ENCODE measurements at regions not wholly inside any gene's neighbourhood (a gene's known extent, or its start where the extent isn't known, plus 50 kb on each side); places are given as distances from the start of the nearest gene placed in this dataset.

DNA sequence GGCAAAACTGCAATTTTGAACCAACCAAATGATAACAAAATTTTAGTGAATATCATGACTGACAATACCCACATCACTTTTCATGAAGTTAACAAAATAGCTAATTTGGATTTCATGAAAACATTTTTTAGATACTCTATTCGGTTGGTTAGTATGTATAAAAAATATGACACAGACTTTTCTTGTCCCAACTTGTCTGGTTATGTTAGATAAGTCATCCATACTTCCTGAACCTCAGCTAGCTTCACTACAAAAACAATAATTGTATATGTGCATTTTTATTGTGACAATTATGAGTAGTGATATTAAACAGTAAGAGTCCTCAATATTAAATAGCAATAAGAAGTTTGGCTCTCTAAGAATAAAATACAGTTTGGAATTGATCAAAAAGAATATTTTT is 408.1 kb upstream of the DSEL start:
- Histone ChIP-seq H3K27me3 (ENCODE audit: insufficient read depth, poor library complexity, severe bottlenecking) (no peaks in the 10 kb centered on the region), H3K36me3 (ENCODE audit: low read depth) (no peaks in the 10 kb centered on the region), H3K4me3 (ENCODE audit: severe bottlenecking) (no peak overlapping the region), H3K27ac (ENCODE audit: poor library complexity, severe bottlenecking) (no peak overlapping the region), H3K9me3 (ENCODE audit: severe bottlenecking) (no peaks in the 10 kb centered on the region), H3K4me1 (ENCODE audit: insufficient read depth, poor library complexity, severe bottlenecking) (peaks cover 13% of the 10 kb centered on the region)
- TF ChIP-seq, protein P1, sequence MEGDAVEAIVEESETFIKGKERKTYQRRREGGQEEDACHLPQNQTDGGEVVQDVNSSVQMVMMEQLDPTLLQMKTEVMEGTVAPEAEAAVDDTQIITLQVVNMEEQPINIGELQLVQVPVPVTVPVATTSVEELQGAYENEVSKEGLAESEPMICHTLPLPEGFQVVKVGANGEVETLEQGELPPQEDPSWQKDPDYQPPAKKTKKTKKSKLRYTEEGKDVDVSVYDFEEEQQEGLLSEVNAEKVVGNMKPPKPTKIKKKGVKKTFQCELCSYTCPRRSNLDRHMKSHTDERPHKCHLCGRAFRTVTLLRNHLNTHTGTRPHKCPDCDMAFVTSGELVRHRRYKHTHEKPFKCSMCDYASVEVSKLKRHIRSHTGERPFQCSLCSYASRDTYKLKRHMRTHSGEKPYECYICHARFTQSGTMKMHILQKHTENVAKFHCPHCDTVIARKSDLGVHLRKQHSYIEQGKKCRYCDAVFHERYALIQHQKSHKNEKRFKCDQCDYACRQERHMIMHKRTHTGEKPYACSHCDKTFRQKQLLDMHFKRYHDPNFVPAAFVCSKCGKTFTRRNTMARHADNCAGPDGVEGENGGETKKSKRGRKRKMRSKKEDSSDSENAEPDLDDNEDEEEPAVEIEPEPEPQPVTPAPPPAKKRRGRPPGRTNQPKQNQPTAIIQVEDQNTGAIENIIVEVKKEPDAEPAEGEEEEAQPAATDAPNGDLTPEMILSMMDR (IDR thresholded peaks at IDR 0.05; ENCODE audit: poor library complexity, severe bottlenecking), result no peak
- ATAC-seq (ENCODE audit: low read depth), result no peak
- DNase-seq (ENCODE audit: low spot score), result no peak

- ATAC-seq (ENCODE audit: low read depth) (no peak), DNase-seq (ENCODE audit: low spot score) (no peak)
- no peak overlapping the region for H3K27ac ChIP-seq (ENCODE audit: poor library complexity, severe bottlenecking)
- H3K36me3 ChIP-seq (ENCODE audit: low read depth), result no peaks in the 10 kb centered on the region
- no peaks in the 10 kb centered on the region for H3K27me3 ChIP-seq (ENCODE audit: insufficient read depth, poor library complexity, severe bottlenecking)
- peaks cover 3% of the 10 kb centered on the region for H3K4me1 ChIP-seq (ENCODE audit: insufficient read depth, poor library complexity, severe bottlenecking)
- H3K4me3 ChIP-seq (ENCODE audit: severe bottlenecking), result no peak overlapping the region
- no peaks in the 10 kb centered on the region for H3K9me3 ChIP-seq (ENCODE audit: severe bottlenecking)
- TF ChIP-seq, protein P1 (IDR thresholded peaks at IDR 0.05; ENCODE audit: poor library complexity, severe bottlenecking), result no peak
Observed at GRCh38 chr18:67919316-67919715, 402.8 kb upstream of the DSEL start.

DNA sequence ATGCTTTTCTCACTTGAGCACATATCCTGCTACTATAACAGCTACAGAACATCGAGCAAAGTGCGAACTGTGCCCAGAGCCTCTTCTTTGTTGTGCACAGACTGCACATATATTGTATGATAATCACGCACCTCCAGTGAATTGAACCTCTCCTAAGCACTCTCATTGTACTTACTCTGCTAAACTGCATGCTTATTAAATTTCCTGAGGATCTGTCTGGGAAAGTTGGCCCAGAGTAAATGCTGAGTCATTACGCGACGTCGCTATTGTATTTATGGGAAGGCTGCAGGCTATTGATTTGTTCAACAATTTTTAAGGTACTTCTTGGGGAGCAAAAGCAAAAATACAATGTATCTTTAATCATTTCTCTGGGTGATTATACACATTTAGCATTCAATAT is 399.6 kb upstream of the DSEL start:
- TF ChIP-seq, protein P1 (IDR thresholded peaks at IDR 0.05; ENCODE audit: poor library complexity, severe bottlenecking), result no peak
- H3K27ac ChIP-seq (ENCODE audit: poor library complexity, severe bottlenecking), result no peak overlapping the region
- H3K9me3 ChIP-seq (ENCODE audit: severe bottlenecking), result no peaks in the 10 kb centered on the region
- no peaks in the 10 kb centered on the region for H3K36me3 ChIP-seq (ENCODE audit: low read depth)
- H3K4me1 ChIP-seq (ENCODE audit: insufficient read depth, poor library complexity, severe bottlenecking), result no peaks in the 10 kb centered on the region
- H3K4me3 ChIP-seq (ENCODE audit: severe bottlenecking), result no peak overlapping the region
- ATAC-seq (ENCODE audit: low read depth) (no peak), DNase-seq (ENCODE audit: low spot score) (no peak)
- no peaks in the 10 kb centered on the region for H3K27me3 ChIP-seq (ENCODE audit: insufficient read depth, poor library complexity, severe bottlenecking)

DNA sequence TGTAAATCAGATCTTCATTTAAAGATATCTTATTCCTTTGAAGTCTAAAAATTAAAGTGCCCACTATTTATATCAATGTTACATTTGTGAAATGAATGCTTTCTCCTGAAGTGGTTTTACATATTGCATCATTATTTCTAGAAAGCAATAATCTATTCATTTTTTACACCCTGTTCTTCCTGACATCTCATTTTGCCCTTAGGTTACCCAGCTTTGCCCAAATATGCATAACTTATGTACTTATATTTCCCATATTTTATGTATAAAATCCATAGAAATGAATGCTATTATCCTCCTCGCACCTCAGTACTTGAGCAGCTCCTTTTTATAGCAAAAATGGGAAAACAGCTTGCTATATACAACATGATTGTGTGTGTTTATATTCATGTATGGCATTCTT is 396.5 kb upstream of the DSEL start:
- no peak overlapping the region for H3K27ac ChIP-seq (ENCODE audit: poor library complexity, severe bottlenecking)
- no peaks in the 10 kb centered on the region for H3K27me3 ChIP-seq (ENCODE audit: insufficient read depth, poor library complexity, severe bottlenecking)
- TF ChIP-seq, protein P1 (IDR thresholded peaks at IDR 0.05; ENCODE audit: poor library complexity, severe bottlenecking), result no peak
- no peak for DNase-seq (ENCODE audit: low spot score)
- no peaks in the 10 kb centered on the region for H3K36me3 ChIP-seq (ENCODE audit: low read depth)
- H3K4me3 ChIP-seq (ENCODE audit: severe bottlenecking), result no peak overlapping the region
- no peaks in the 10 kb centered on the region for H3K9me3 ChIP-seq (ENCODE audit: severe bottlenecking)
- no peaks in the 10 kb centered on the region for H3K4me1 ChIP-seq (ENCODE audit: insufficient read depth, poor library complexity, severe bottlenecking)
- no peak for ATAC-seq (ENCODE audit: low read depth)

GRCh38 chr18:67901573-67901972 is 385.1 kb upstream of the DSEL start:
- ATAC-seq (ENCODE audit: low read depth), result no peak
- no peak for DNase-seq (ENCODE audit: low spot score)
- Histone ChIP-seq H3K9me3 (ENCODE audit: severe bottlenecking) (no peaks in the 10 kb centered on the region), H3K36me3 (ENCODE audit: low read depth) (no peaks in the 10 kb centered on the region), H3K27ac (ENCODE audit: poor library complexity, severe bottlenecking) (no peak overlapping the region), H3K4me3 (ENCODE audit: severe bottlenecking) (no peak overlapping the region), H3K4me1 (ENCODE audit: insufficient read depth, poor library complexity, severe bottlenecking) (no peaks in the 10 kb centered on the region), H3K27me3 (ENCODE audit: insufficient read depth, poor library complexity, severe bottlenecking) (no peaks in the 10 kb centered on the region)
- TF ChIP-seq, protein P1 (IDR thresholded peaks at IDR 0.05; ENCODE audit: poor library complexity, severe bottlenecking), result no peak

Data from RWPE2 (cell line).